Mammary epithelial cell (primary cell): ENCODE measurements at regions not wholly inside any gene's neighbourhood (a gene's known extent, or its start where the extent isn't known, plus 50 kb on each side); places are given as distances from the start of the nearest gene placed in this dataset.

ENCODE experiments used
- EZH2 ChIP-seq: IDR thresholded peaks from 2 replicates; pipeline ENCODE4 v1.6.1; 2012; ENCODE audit warnings: low read length, inconsistent platforms, borderline replicate concordance
- TF ChIP-seq, protein P1 (sequence below), 2 donors: IDR thresholded peaks in 1 of 2; conservative IDR thresholded peaks in 1 of 2; 2 replicates each; pipeline ENCODE4 v1.5.1; 2011 to 2012; ENCODE audit warnings: inconsistent platforms in 2 of 2, low read length in 2 of 2, mild to moderate bottlenecking in 2 of 2, control low read depth in 1 of 2, low read depth in 1 of 2; ENCODE audit not compliant: insufficient read depth in 1 of 2; ENCODE audit errors: extremely low read depth in 1 of 2

DNA sequence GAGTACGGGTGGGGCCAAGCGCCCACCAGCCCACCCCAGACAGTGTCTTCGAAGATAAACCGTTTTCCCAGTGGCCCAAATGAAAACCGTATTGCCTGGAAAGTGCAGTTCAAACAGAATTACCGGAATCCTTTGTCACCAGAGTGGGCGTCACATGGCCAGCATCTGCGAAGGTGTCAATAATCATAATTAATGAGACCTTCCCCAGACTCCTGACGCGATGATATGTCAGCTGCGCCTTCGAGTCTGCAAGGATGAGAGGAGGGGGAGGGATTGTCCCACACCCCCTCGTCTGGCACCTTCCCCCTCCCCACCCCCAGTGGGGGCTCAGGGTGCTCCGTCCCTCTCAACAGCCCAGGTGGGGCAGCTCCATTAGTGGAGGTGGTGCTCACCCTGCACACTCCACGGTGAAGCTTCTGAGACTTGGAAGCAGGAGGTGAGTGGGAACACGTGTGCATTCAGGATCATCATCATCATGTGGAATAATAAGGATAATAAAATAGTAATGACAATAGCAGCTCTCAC is 215.1 kb downstream of the PTPRU start:
- TF ChIP-seq, protein P1, sequence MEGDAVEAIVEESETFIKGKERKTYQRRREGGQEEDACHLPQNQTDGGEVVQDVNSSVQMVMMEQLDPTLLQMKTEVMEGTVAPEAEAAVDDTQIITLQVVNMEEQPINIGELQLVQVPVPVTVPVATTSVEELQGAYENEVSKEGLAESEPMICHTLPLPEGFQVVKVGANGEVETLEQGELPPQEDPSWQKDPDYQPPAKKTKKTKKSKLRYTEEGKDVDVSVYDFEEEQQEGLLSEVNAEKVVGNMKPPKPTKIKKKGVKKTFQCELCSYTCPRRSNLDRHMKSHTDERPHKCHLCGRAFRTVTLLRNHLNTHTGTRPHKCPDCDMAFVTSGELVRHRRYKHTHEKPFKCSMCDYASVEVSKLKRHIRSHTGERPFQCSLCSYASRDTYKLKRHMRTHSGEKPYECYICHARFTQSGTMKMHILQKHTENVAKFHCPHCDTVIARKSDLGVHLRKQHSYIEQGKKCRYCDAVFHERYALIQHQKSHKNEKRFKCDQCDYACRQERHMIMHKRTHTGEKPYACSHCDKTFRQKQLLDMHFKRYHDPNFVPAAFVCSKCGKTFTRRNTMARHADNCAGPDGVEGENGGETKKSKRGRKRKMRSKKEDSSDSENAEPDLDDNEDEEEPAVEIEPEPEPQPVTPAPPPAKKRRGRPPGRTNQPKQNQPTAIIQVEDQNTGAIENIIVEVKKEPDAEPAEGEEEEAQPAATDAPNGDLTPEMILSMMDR (conservative IDR thresholded peaks at IDR 0.05 in 1 of 2, IDR thresholded peaks at IDR 0.05 in 1 of 2; ENCODE audit: extremely low read depth in 1 of 2, insufficient read depth in 1 of 2, low read depth in 1 of 2, low read length in 2 of 2) = no peak
- no peak for TF ChIP-seq EZH2
